ENCODE measurements at regions not wholly inside any gene's neighbourhood (a gene's known extent, or its start where the extent isn't known, plus 50 kb on each side); places are given as distances from the start of the nearest gene placed in this dataset.
A peak's percentile ranks its signal among the peaks of the same experiment; 100 is the strongest.

DNA sequence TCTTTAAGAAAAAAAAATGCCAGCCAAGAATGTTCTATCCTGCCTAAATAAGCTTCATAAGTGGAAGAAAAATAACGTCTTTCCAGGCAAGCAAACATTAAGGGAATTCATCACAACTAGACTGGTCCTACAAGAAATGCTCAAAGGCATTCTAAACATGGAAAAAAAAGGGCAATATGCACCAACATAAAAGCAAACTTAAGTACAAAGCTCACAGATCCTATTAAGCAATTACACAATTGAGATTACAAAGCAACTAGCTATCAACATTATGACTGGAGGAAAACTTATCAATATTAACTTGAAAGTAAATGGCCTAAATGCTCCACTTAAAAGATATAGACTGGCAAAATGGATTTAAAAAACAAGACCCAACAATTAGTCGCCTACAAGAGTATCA lies 240.6 kb upstream of the CTAGE1 start:
- no peak for DNase-seq (ENCODE audit: extremely low spot score)
- ChIA-PET POLR2A (no interaction called here), CTCF (no interaction called here)
- TF ChIP-seq, protein P1, sequence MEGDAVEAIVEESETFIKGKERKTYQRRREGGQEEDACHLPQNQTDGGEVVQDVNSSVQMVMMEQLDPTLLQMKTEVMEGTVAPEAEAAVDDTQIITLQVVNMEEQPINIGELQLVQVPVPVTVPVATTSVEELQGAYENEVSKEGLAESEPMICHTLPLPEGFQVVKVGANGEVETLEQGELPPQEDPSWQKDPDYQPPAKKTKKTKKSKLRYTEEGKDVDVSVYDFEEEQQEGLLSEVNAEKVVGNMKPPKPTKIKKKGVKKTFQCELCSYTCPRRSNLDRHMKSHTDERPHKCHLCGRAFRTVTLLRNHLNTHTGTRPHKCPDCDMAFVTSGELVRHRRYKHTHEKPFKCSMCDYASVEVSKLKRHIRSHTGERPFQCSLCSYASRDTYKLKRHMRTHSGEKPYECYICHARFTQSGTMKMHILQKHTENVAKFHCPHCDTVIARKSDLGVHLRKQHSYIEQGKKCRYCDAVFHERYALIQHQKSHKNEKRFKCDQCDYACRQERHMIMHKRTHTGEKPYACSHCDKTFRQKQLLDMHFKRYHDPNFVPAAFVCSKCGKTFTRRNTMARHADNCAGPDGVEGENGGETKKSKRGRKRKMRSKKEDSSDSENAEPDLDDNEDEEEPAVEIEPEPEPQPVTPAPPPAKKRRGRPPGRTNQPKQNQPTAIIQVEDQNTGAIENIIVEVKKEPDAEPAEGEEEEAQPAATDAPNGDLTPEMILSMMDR (IDR thresholded peaks at IDR 0.05; ENCODE audit: control extremely low read depth, extremely low read depth, low read depth, missing control alignments): no peak

DNA sequence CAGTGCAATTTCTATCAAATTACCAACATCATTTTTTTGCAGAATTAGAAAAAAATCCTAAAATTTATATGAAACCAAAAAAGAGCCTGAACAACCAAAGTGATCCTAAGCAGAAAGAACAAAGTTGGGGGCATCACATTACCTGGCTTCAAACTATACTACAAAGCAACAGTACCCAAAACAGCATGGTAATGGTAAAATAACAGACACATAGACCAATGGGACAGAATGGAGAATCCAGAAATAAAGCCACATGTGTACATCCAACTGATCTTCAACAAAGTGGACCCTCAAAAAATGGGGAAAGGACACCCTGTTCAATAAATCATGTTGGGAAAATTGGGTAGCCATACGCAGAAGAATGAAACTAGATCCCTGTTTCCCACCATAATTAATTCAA lies 245.7 kb upstream of the CTAGE1 start:
- no peak for DNase-seq (ENCODE audit: extremely low spot score)
- TF ChIP-seq, protein P1 (IDR thresholded peaks at IDR 0.05; ENCODE audit: control extremely low read depth, extremely low read depth, low read depth, missing control alignments): no peak
- POLR2A ChIA-PET: no interaction called here
- CTCF ChIA-PET: no interaction called here

DNA sequence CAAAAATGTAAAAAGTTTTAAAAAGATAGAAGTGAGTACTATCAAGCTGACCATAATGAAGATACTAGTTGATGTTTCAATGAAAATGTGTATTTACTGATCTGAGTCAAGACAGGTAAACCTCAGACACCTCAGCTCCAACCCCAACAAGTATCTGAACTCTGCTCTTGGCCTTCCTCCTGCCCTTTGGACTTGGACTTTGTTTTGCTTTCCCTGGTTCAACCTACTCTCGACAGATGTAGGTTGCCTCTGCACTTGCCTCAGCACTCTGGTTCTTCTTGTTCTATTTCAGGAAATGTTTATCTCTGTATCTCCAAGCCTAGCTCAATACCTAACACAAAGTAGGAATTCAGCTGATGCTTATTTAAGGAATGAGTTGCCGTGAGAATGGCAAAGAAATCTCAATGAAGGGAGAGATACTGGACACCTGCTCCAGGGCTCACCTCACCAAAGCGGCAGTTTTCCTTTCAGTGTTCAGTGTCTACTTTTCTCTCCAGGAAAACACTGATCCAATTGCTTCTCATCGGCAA lies 248.8 kb upstream of the CTAGE1 start:
- TF ChIP-seq, protein P1 (IDR thresholded peaks at IDR 0.05; ENCODE audit: control extremely low read depth, extremely low read depth, low read depth, missing control alignments): no peak
- ChIA-PET POLR2A (no interaction called here), CTCF (no interaction called here)
- no peak for DNase-seq (ENCODE audit: extremely low spot score)

DNA sequence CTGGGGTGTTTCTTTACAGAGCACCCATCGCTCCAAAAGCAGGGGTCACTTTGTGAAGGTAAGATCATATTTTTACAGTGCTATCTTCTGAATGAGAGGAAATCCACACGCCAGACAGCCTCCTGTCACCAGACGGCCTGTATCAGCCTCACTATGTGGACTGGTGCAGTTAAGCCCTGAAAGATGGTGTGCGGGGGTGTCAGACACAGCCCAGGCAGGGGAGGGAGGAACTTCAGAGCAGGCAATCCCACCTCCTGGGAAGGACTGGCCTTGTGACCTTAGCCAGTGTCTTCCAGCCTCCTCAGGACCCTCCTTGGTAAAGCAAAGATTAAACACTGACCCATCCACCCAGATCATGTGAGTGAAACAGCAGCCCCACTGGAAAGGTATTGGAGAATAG lies 249.4 kb upstream of the CTAGE1 start:
- no peak for DNase-seq (ENCODE audit: extremely low spot score)
- POLR2A ChIA-PET: no interaction called here
- CTCF ChIA-PET: no interaction called here
- TF ChIP-seq, protein P1 (IDR thresholded peaks at IDR 0.05; ENCODE audit: control extremely low read depth, extremely low read depth, low read depth, missing control alignments): no peak

DNA sequence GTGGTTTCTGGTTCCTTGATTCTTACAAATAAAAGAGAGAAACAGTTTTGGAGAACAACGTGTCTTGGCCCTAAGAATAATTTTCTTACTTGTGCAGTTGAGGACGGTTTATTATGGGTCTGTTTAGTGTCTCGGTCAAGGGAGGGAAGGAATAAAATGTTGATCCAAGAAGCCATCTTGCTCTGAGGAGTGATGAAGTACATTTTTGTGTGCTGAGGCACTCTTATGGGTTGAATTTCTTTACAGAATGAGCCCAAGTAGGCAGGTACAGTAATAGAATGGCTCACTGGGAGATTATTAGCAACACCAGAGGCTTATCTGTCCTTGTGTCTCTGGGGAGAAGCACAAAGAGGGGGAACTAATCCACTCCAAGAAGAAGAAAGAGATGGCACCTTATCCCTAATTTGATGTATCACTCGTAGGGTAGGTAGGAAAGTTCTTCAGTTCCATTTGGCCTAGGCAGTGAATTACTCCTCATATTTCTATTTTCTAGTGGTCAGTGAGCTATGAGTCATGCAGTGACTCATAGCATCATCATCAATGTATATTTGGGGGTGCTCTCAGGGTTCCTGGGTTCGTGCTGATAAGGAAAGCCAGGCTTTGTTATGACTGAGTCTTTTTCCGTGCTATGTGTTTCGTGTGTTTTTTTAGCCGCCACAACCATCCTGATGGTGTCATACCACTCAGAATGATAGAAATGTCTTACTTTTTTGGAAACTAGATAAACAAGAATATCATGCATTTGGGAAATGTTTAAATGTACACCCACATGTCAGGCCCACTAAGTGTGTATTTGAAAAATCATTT lies 250.1 kb upstream of the CTAGE1 start:
- ChIA-PET CTCF (no interaction called here), POLR2A (no interaction called here)
- peak; percentile 25 for DNase-seq (ENCODE audit: extremely low spot score)
- TF ChIP-seq, protein P1 (IDR thresholded peaks at IDR 0.05; ENCODE audit: control extremely low read depth, extremely low read depth, low read depth, missing control alignments): no peak

DNA sequence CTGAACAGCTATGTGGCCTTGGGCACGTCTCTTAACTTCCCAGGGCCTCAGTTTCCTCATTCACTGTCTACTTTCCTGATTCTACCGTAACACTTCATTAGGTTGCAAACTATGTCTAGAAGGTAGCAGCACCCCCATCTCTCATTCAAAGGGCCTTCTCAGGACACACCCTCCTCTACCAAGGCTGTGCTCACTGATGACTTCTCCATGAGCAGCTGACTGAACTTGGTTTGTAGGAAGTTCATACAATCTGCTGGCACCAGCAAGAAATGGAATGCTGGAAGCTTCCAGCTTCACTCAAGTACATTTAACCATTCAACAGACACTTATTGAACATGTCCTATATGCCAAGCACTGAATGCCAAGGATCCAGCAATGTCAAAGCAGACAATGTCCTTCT lies 250.8 kb upstream of the CTAGE1 start:
- DNase-seq (ENCODE audit: extremely low spot score): no peak
- TF ChIP-seq, protein P1 (IDR thresholded peaks at IDR 0.05; ENCODE audit: control extremely low read depth, extremely low read depth, low read depth, missing control alignments): no peak
- ChIA-PET POLR2A (no interaction called here), CTCF (no interaction called here)

Measured in GM10248 (cell line).